GM18499 (cell line): ENCODE measurements at regions not wholly inside any gene's neighbourhood (a gene's known extent, or its start where the extent isn't known, plus 50 kb on each side); places are given as distances from the start of the nearest gene placed in this dataset.
"Not testable (repeated sequence)": the region's sequence is repeated elsewhere in the genome, so short reads cannot be mapped to it uniquely, and the experiment has no call there.

Experiments
- ATAC-seq: cut with Tn5 transposase; IDR thresholded peaks from one replicate; pipeline ENCODE4 v1.9.1; 2021; ENCODE audit warnings: moderate number of reproducible peaks; ENCODE audit not compliant: insufficient read depth, unreplicated experiment

GRCh38 chr5:40359093-40359492 lies 320.6 kb upstream of the PTGER4 start:
- no peak for ATAC-seq

DNA sequence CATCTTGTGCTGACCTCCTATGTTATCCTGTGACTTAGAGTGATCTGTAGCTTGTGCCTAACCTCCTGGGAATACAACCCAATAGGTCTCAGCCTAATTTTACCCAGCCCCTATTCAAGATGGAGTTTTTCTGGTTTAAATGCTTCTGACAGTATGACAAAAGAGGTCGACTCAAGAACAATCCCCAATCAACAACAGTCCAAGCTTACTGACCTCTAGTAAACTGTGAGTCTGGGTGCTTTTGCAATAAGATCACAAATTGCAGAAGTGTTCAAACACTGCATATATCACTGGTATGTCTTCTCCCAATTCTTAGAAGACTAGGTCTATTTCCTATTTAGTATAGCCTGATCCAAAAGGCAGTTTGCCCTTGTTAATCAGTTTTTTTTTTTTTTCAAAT lies 323.5 kb upstream of the PTGER4 start:
- no peak for ATAC-seq

DNA sequence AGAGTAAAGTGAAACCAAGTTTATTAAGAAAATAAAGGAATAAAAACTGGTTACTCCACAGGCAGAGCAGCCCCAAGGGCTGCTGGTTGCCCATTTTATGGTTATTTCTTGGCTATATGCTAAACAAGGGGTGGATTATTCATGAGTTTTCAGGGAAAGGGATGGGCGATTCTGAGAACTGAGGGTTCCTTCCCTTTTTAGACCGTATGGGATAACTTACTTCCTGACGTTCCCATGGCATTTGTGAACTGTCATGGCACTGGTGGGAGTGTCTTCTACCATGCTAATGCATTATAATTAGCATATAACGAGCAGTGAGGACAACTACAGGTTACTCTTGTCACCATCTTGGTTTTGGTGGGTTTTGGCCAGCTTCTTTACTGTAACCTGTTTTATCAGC lies 323.9 kb upstream of the PTGER4 start:
- no peak for ATAC-seq

GRCh38 chr5:40355181-40355580 lies 324.5 kb upstream of the PTGER4 start:
- no peak for ATAC-seq

GRCh38 chr5:40354171-40354570 lies 325.5 kb upstream of the PTGER4 start:
- no peak for ATAC-seq

- no peak for ATAC-seq
Observed at GRCh38 chr5:40353442-40353841, 326.3 kb upstream of the PTGER4 start.

DNA sequence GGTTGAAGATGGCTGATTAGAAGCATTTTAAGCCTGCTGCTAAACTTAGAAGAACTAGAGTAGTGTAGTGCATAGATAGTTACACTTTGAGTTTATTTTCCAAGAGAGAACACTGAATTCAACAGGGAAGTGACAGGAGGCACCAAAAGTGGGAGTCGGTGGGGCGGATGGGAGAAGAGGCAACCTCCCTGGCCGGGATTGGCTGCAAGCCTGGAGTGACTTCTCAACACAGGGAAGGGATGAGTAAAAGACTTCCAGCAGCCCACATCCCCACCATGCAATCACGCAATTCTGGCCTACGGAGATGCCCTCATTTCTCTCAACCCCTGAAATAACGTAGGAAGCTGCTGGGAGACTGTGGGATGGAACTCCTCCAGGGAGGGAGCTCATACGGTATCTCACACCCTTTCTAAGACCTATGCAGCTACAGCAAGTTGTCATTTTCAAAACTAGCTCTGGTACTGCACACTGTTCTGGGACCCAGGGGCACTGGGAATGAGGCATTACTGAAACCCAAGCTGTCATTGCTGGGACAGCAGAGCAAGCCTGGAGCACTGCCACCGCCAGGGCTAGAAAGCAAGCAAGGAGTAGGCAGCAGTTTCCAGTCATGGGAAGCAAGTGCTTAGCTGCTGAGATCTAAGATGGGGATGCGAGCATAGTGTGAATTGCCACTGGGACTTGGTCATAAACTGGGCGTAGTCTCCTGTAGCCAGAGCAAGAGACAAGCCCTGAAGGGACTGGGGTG lies 331.6 kb upstream of the PTGER4 start:
- ATAC-seq = no peak

GRCh38 chr5:40346901-40347300 lies 332.8 kb upstream of the PTGER4 start:
- no peak for ATAC-seq

DNA sequence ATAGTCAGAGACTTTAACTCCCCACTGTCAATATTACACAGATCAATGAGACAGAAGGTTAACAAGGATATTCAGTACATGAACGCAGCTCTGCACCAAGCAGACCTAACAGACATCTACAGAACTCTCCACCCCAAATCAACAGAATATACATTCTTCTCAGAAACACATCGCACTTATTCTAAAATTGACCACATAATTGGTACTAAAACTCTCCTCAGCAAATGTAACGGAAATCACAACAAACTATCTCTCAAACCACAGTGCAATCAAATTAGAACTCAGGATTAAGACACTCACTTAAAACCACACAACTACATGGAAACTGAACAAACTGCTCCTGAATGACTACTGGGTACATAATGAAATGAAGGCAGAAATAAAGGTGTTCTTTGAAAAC lies 341.3 kb upstream of the PTGER4 start:
- not testable (repeated sequence) for ATAC-seq

- ATAC-seq = no peak
Observed at GRCh38 chr5:40334242-40334635, 345.5 kb upstream of the PTGER4 start.

DNA sequence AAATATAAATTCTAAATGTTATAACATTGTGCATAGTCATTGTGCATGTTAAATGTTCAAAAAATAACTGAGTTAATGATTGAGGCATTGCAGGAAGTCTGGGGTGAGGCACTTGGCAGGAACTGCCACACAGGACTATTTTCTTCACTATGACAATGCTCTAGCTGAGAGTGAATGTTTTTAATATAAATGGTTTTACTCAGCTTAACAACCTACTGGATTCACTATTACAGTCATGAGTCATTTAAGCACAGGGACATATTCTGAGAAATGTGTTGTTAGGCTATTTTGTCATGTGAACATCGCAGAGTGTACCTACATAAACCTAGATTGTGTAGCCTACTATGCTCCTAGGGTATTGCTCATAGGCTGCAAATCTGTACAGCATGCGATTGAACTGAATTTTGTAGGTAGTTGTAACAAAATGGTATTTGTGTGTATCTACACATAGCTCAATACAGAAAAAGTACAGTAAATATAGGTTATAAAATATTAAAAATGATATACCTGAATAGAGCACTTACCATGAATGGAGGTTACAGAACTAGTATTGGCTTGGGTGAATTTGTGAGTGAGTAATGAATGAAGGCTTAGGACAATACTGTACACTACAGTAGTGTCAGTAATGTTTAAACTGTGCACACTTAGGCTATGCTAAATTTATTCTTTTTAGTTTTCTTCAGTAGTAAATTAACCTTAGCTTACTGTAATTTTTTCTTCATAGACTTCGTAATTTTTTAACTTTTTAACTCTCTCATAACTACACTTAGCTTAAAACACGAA lies 346.1 kb upstream of the PTGER4 start:
- no peak for ATAC-seq

DNA sequence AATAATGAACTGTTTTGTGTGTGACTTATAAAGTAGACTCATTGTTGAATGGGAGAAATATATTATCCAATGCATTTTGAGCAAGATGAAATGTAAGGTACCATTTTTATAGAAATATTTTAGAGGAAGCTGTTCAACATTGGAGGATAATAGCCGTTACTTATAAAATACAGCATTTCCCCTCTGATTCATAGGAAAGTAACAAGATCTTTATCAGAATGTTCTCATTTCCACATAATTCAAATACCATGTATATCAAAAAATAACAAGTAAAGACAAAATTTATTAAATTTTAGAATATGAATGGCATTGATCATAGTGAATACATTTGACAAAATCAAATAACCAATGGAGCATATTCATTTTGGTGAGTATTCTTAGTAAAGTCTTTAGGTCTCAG lies 346.7 kb upstream of the PTGER4 start:
- ATAC-seq = no peak

GRCh38 chr5:40331616-40332015 lies 348.1 kb upstream of the PTGER4 start:
- ATAC-seq = no peak

DNA sequence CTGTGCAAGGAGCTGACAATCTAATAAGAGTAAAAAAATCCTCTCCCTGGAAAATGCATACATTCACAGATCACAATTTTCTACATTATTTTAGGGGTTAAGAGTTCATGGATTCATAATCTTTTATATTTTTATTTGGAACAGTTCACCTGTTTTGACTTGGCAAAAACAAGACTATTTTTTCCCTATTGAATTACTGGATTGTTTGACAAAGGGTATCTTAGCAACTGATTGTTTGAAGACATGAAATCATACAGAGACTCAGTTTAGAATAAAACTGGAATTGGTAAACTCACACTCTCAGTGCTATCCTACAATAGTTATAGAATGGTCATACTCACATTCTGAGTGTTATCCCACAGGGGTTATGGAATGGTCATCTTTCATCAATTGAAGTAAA lies 358.2 kb upstream of the PTGER4 start:
- no peak for ATAC-seq

GRCh38 chr5:40318395-40318794 lies 361.3 kb upstream of the PTGER4 start:
- no peak for ATAC-seq

DNA sequence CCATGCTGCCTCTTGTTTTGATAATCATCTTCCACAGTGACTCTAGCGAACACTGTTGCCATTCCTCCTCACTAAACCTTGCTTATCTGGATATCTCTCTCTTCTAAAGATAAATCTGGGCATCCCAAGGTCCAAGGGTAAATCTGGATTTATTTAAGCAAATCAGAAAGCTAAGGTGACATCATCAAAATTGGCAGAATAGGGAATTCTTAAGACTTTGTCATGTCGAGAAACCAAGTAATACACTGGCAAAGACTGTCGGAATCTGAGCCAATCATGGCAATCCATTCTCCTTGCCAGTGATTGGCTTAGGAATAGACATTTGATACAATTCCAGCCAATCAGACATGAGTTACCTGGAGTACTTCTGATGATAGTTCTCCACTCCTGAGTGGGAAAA lies 362.7 kb upstream of the PTGER4 start:
- no peak for ATAC-seq

GRCh38 chr5:40315126-40315525 lies 364.6 kb upstream of the PTGER4 start:
- no peak for ATAC-seq

- ATAC-seq = no peak
Observed at GRCh38 chr5:40314275-40314674, 365.4 kb upstream of the PTGER4 start.

- no peak for ATAC-seq
Observed at GRCh38 chr5:40312205-40312604, 367.5 kb upstream of the PTGER4 start.

DNA sequence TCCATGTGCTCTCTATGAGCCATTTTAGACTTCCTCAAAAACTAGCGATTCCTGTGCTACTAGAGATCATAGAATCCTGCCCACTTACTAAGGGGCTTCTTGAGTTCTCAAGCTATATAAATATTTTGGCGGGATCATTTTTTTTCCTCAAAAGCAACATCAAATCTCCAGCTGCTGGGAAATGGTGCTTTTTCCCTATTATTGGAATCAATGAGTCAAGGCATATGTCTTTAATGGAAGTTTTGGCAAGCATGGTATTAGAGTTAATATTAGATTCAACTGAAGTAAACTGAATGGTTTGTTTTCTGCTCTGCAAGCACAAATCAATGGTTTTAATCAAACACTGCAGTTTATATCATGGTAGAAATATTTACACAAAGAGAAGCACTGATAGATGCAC lies 369.9 kb upstream of the PTGER4 start:
- no peak for ATAC-seq

- no peak for ATAC-seq
Observed at GRCh38 chr5:40308867-40309266, 370.8 kb upstream of the PTGER4 start.

DNA sequence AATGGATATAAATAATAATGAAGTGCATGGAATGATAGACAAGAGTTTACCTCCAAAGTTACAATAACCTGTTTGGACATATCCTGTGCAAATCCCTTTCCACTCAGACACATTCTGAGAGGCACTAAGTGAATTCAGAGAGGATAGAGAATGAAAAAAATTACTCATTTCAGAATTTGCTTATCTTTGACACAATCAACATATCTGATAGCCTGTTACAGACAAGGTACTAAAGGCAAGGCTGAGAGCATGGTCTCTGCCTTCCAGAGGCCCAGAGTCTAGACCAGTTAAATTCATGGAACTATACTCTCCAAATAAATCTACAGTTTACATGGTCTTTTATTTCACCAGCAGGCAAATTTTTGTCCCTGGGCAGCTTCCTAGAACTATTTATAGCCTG lies 371.8 kb upstream of the PTGER4 start:
- no peak for ATAC-seq
